ENCODE measurements at regions not wholly inside any gene's neighbourhood (a gene's known extent, or its start where the extent isn't known, plus 50 kb on each side); places are given as distances from the start of the nearest gene placed in this dataset.
"Not testable (repeated sequence)": the region's sequence is repeated elsewhere in the genome, so short reads cannot be mapped to it uniquely, and the experiment has no call there.

GRCh38 chr20:47907031-47907675 is 121.9 kb upstream of the SULF2 start:
- no peaks in the 10 kb centered on the region for H3K4me1 Mint-ChIP-seq (ENCODE audit: low read depth)
- H3K9me3 Mint-ChIP-seq: no peaks in the 10 kb centered on the region
- H3K4me3 Mint-ChIP-seq: no peak overlapping the region
- ATAC-seq (no peak), DNase-seq (no peak)
- no peaks in the 10 kb centered on the region for H3K36me3 Mint-ChIP-seq (ENCODE audit: low read depth)
- H3K27me3 Mint-ChIP-seq: no peaks in the 10 kb centered on the region
- ChIA-PET CTCF (no interaction called here), POLR2A (no interaction called here)
- TF ChIP-seq CTCF (IDR thresholded peaks at IDR 0.05): no peak
- H3K27ac Mint-ChIP-seq: no peak overlapping the region
- intact Hi-C loops (cut with micrococcal nuclease): no loop called here

- DNase-seq: no peak
- no peak for TF ChIP-seq CTCF (IDR thresholded peaks at IDR 0.05)
- no peak for ATAC-seq
- Mint-ChIP-seq H3K4me3 (no peak overlapping the region), H3K27ac (no peak overlapping the region), H3K36me3 (ENCODE audit: low read depth) (no peaks in the 10 kb centered on the region), H3K27me3 (no peaks in the 10 kb centered on the region), H3K9me3 (no peaks in the 10 kb centered on the region), H3K4me1 (ENCODE audit: low read depth) (no peaks in the 10 kb centered on the region)
- CTCF ChIA-PET: no interaction called here
- POLR2A ChIA-PET: no interaction called here
- intact Hi-C loops (cut with micrococcal nuclease): no loop called here
Measured at GRCh38 chr20:47906348-47906660, 121.0 kb upstream of the SULF2 start.

- Mint-ChIP-seq H3K27ac (no peak overlapping the region), H3K27me3 (no peaks in the 10 kb centered on the region), H3K4me3 (no peak overlapping the region), H3K4me1 (ENCODE audit: low read depth) (no peaks in the 10 kb centered on the region), H3K36me3 (ENCODE audit: low read depth) (no peaks in the 10 kb centered on the region), H3K9me3 (no peaks in the 10 kb centered on the region)
- ATAC-seq: no peak
- ChIA-PET POLR2A (no interaction called here), CTCF (no interaction called here)
- intact Hi-C loops (cut with micrococcal nuclease): no loop called here
- TF ChIP-seq CTCF (IDR thresholded peaks at IDR 0.05): no peak
- DNase-seq: no peak
Measured at GRCh38 chr20:47905628-47906347, 120.5 kb upstream of the SULF2 start.

GRCh38 chr20:47903009-47903408 is 117.7 kb upstream of the SULF2 start:
- not testable (repeated sequence) for H3K27me3 Mint-ChIP-seq

GRCh38 chr20:47899313-47899712 is 114.0 kb upstream of the SULF2 start:
- H3K36me3 Mint-ChIP-seq (ENCODE audit: low read depth); CTCF ChIA-PET; H3K9me3 Mint-ChIP-seq; ATAC-seq; POLR2A ChIA-PET; DNase-seq; H3K4me3 Mint-ChIP-seq; H3K4me1 Mint-ChIP-seq (ENCODE audit: low read depth); H3K27ac Mint-ChIP-seq; H3K27me3 Mint-ChIP-seq: not testable (repeated sequence)
- intact Hi-C loops (cut with micrococcal nuclease): loop anchor here (10.0 kb wide), 2 partner anchors 65 to 615 kb away; no protein-coding TSS in a partner anchor

More at GRCh38 chr20:47903009-47903408, 117.7 kb upstream of the SULF2 start:
- ATAC-seq; H3K9me3 Mint-ChIP-seq; H3K4me1 Mint-ChIP-seq (ENCODE audit: low read depth); H3K4me3 Mint-ChIP-seq; H3K36me3 Mint-ChIP-seq (ENCODE audit: low read depth); DNase-seq; CTCF ChIA-PET; H3K27ac Mint-ChIP-seq; POLR2A ChIA-PET; intact Hi-C loops (cut with micrococcal nuclease): not testable (repeated sequence)

GRCh38 chr20:47897461-47897860 is 112.2 kb upstream of the SULF2 start:
- POLR2A ChIA-PET: no interaction called here
- Mint-ChIP-seq H3K9me3 (no peaks in the 10 kb centered on the region), H3K4me1 (ENCODE audit: low read depth) (no peaks in the 10 kb centered on the region), H3K27me3 (no peaks in the 10 kb centered on the region), H3K4me3 (no peak overlapping the region), H3K27ac (no peak overlapping the region), H3K36me3 (ENCODE audit: low read depth) (no peaks in the 10 kb centered on the region)
- DNase-seq (no peak), ATAC-seq (no peak)
- TF ChIP-seq CTCF (IDR thresholded peaks at IDR 0.05): no peak
- CTCF ChIA-PET: no interaction called here
- intact Hi-C loops (cut with micrococcal nuclease): loop anchor here (10.0 kb wide), 2 partner anchors 63 to 617 kb away; no protein-coding TSS in a partner anchor

- H3K27me3 Mint-ChIP-seq; H3K36me3 Mint-ChIP-seq (ENCODE audit: low read depth); H3K4me1 Mint-ChIP-seq (ENCODE audit: low read depth); ATAC-seq; DNase-seq; POLR2A ChIA-PET; H3K27ac Mint-ChIP-seq; H3K4me3 Mint-ChIP-seq; H3K9me3 Mint-ChIP-seq; CTCF ChIA-PET: not testable (repeated sequence)
- intact Hi-C loops (cut with micrococcal nuclease): loop anchor here (10.0 kb wide), 2 partner anchors 58 to 622 kb away; no protein-coding TSS in a partner anchor
Measured at GRCh38 chr20:47892681-47893080, 107.4 kb upstream of the SULF2 start.

- intact Hi-C loops (cut with micrococcal nuclease): loop anchor here (10.0 kb wide), 2 partner anchors 56 to 624 kb away; no protein-coding TSS in a partner anchor
- DNase-seq; ATAC-seq; H3K36me3 Mint-ChIP-seq (ENCODE audit: low read depth); H3K27me3 Mint-ChIP-seq; CTCF ChIA-PET; POLR2A ChIA-PET; H3K4me1 Mint-ChIP-seq (ENCODE audit: low read depth); H3K4me3 Mint-ChIP-seq; H3K27ac Mint-ChIP-seq; H3K9me3 Mint-ChIP-seq: not testable (repeated sequence)
Measured at GRCh38 chr20:47890708-47891107, 105.4 kb upstream of the SULF2 start.
